Fibroblast of the aortic adventitia (primary cell): ENCODE measurements at regions not wholly inside any gene's neighbourhood (a gene's known extent, or its start where the extent isn't known, plus 50 kb on each side); places are given as distances from the start of the nearest gene placed in this dataset.

Experiments
- DNase-seq: peaks from one replicate; pipeline ENCODE4 v3.0.0-alpha.2; 2010; ENCODE audit warnings: low read depth
- H3K4me3 ChIP-seq: 2 replicates; pipeline ENCODE4 v1.5.1; 2011; ENCODE audit warnings: low read depth, mild to moderate bottlenecking, control low read depth, low read length, moderate library complexity
- CTCF ChIP-seq: IDR thresholded peaks from 2 replicates; pipeline ENCODE4 v1.5.1; 2011; ENCODE audit warnings: mild to moderate bottlenecking, low read length, control low read depth, inconsistent platforms; ENCODE audit not compliant: insufficient read depth

- no peak for TF ChIP-seq CTCF
- H3K4me3 ChIP-seq = no peak overlapping the region
Observed at GRCh38 chr5:25160891-25161290, 516.1 kb upstream of the CDH10 start.

GRCh38 chr5:25150819-25151218, 506.0 kb upstream of the CDH10 start:
- no peak for DNase-seq
- H3K4me3 ChIP-seq = no peak overlapping the region
- no peak for TF ChIP-seq CTCF

More at GRCh38 chr5:25160891-25161290, 516.1 kb upstream of the CDH10 start:
- no peak for DNase-seq

- no peak for TF ChIP-seq CTCF
- H3K4me3 ChIP-seq = no peak overlapping the region
- DNase-seq = no peak
Observed at GRCh38 chr5:25128606-25129005, 483.8 kb upstream of the CDH10 start.

GRCh38 chr5:25119650-25120049, 474.9 kb upstream of the CDH10 start:
- DNase-seq = no peak
- TF ChIP-seq CTCF = peak; percentile 15
- H3K4me3 ChIP-seq = no peak overlapping the region

- no peak overlapping the region for H3K4me3 ChIP-seq
- DNase-seq = no peak
- TF ChIP-seq CTCF = no peak
Observed at GRCh38 chr5:25107853-25108252, 463.1 kb upstream of the CDH10 start.

- TF ChIP-seq CTCF = no peak
- no peak for DNase-seq
- no peak overlapping the region for H3K4me3 ChIP-seq
Observed at GRCh38 chr5:25099538-25099937, 454.8 kb upstream of the CDH10 start.

GRCh38 chr5:25095261-25095660, 450.5 kb upstream of the CDH10 start:
- H3K4me3 ChIP-seq = no peak overlapping the region
- no peak for TF ChIP-seq CTCF
- no peak for DNase-seq
